Caco-2 (cell line): ENCODE measurements at regions not wholly inside any gene's neighbourhood (a gene's known extent, or its start where the extent isn't known, plus 50 kb on each side); places are given as distances from the start of the nearest gene placed in this dataset.

Experiments
- BruUV-seq: library from RNA; stranded (reverse); fragments of 400-500 nt; replicated peaks from 2 replicates; lab custom pipeline; 2021; lab: Mats Ljungman, UMichigan
- CTCF ChIA-PET: fragments of 300-600 bp; sonication (Branson Sonifier 250); formaldehyde crosslinking; loops from one replicate; lab custom pipeline; 2022; ENCODE audit warnings: antibody characterized with exemption; lab: Charles Lee
- POLR2A ChIA-PET: fragments of 300-600 bp; sonication (Branson Sonifier 250); formaldehyde crosslinking; loops from one replicate; lab custom pipeline; 2022; ENCODE audit warnings: antibody characterized with exemption; lab: Charles Lee
- DNase-seq, 2 experiments: peaks; one replicate each; pipeline versions ENCODE4 v3.0.0 to v3.0.0-alpha.2; 2020 to 2022
- H3K27me3 ChIP-seq: replicated peaks from 2 replicates; pipeline ENCODE4 v1.6.0; 2011; ENCODE audit warnings: low read length; ENCODE audit not compliant: control insufficient read depth, insufficient read depth
- H3K36me3 ChIP-seq: 2 replicates; pipeline ENCODE4 v1.5.1; 2011; ENCODE audit warnings: low read length; ENCODE audit not compliant: control insufficient read depth, insufficient read depth
- H3K4me1 ChIP-seq: fragments of 250-450 bp; sonication (Bioruptor Pico); 2 replicates; pipeline ENCODE4 v1.5.1; 2020; ENCODE audit warnings: mild to moderate bottlenecking
- H3K4me3 ChIP-seq: 2 replicates; pipeline ENCODE4 v1.5.1; 2011; ENCODE audit warnings: low read depth, mild to moderate bottlenecking, control low read depth, low read length
- H3K9me3 ChIP-seq: fragments of 250-450 bp; sonication (Bioruptor Pico); 2 replicates; pipeline ENCODE4 v1.5.1; 2020; ENCODE audit warnings: mild to moderate bottlenecking, moderate library complexity
- H3K27ac Mint-ChIP-seq: one replicate; pipeline ENCODE4 v1.8.0; 2022; ENCODE audit warnings: mixed read lengths; ENCODE audit not compliant: unreplicated experiment
- H3K27me3 Mint-ChIP-seq: one replicate; pipeline ENCODE4 v1.8.0; 2022; ENCODE audit warnings: mixed read lengths; ENCODE audit not compliant: insufficient read depth, unreplicated experiment
- H3K36me3 Mint-ChIP-seq: one replicate; pipeline ENCODE4 v1.8.0; 2022; ENCODE audit warnings: mild to moderate bottlenecking, mixed read lengths; ENCODE audit not compliant: insufficient read depth, unreplicated experiment
- H3K4me1 Mint-ChIP-seq: one replicate; pipeline ENCODE4 v1.8.0; 2022; ENCODE audit warnings: low read depth, mixed read lengths; ENCODE audit not compliant: unreplicated experiment
- H3K4me3 Mint-ChIP-seq: one replicate; pipeline ENCODE4 v1.8.0; 2022; ENCODE audit warnings: mild to moderate bottlenecking, moderate library complexity, mixed read lengths; ENCODE audit not compliant: unreplicated experiment
- H3K9me3 Mint-ChIP-seq: one replicate; pipeline ENCODE4 v1.8.0; 2022; ENCODE audit warnings: mixed read lengths; ENCODE audit not compliant: unreplicated experiment
- intact Hi-C: fragments of 100-400 bp; cut with micrococcal nuclease; formaldehyde crosslinking; loops from one replicate; pipeline ENCODE4 v1.10.0; 2022; ENCODE audit not compliant: unreplicated experiment
- TF ChIP-seq, protein P1 (sequence below), 2 experiments: fragments of 200-600 bp in 1 of 2; IDR thresholded peaks; 1 replicate in 1 of 2; 2 replicates in 1 of 2; pipeline versions ENCODE4 v1.5.1 to v1.8.0; 2011 to 2022; ENCODE audit warnings: antibody characterized with exemption in 1 of 2, control low read depth in 1 of 2, inconsistent platforms in 1 of 2, low read depth in 1 of 2, low read length in 1 of 2, mild to moderate bottlenecking in 1 of 2, moderate library complexity in 1 of 2; ENCODE audit not compliant: insufficient read depth in 1 of 2, severe bottlenecking in 1 of 2, unreplicated experiment in 1 of 2

GRCh38 chr7:47185170-47185569 lies 396.7 kb downstream of the TNS3 start:
- POLR2A ChIA-PET = no interaction called here
- Mint-ChIP-seq H3K27me3 (peaks cover 10% of the 10 kb centered on the region), H3K27ac (no peak overlapping the region), H3K4me3 (no peak overlapping the region), H3K4me1 (no peaks in the 10 kb centered on the region), H3K36me3 (no peaks in the 10 kb centered on the region), H3K9me3 (no peaks in the 10 kb centered on the region)
- Histone ChIP-seq H3K36me3 (no peaks in the 10 kb centered on the region), H3K27me3 (no peaks in the 10 kb centered on the region), H3K9me3 (no peaks in the 10 kb centered on the region), H3K4me3 (no peak overlapping the region), H3K4me1 (no peaks in the 10 kb centered on the region)
- TF ChIP-seq, protein P1, sequence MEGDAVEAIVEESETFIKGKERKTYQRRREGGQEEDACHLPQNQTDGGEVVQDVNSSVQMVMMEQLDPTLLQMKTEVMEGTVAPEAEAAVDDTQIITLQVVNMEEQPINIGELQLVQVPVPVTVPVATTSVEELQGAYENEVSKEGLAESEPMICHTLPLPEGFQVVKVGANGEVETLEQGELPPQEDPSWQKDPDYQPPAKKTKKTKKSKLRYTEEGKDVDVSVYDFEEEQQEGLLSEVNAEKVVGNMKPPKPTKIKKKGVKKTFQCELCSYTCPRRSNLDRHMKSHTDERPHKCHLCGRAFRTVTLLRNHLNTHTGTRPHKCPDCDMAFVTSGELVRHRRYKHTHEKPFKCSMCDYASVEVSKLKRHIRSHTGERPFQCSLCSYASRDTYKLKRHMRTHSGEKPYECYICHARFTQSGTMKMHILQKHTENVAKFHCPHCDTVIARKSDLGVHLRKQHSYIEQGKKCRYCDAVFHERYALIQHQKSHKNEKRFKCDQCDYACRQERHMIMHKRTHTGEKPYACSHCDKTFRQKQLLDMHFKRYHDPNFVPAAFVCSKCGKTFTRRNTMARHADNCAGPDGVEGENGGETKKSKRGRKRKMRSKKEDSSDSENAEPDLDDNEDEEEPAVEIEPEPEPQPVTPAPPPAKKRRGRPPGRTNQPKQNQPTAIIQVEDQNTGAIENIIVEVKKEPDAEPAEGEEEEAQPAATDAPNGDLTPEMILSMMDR (IDR thresholded peaks at IDR 0.05; ENCODE audit: insufficient read depth in 1 of 2, low read depth in 1 of 2, low read length in 1 of 2, severe bottlenecking in 1 of 2, unreplicated experiment in 1 of 2) = no peak
- intact Hi-C loops = loop anchor here (10.0 kb wide), 1 partner anchor 250 kb away; no protein-coding TSS in a partner anchor
- BruUV-seq = no TSS peak
- DNase-seq = no peak
- CTCF ChIA-PET = no interaction called here

- CTCF ChIA-PET = no interaction called here
Measured at GRCh38 chr7:47183862-47184590, 397.9 kb downstream of the TNS3 start.

GRCh38 chr7:47181746-47182361 lies 400.1 kb downstream of the TNS3 start:
- BruUV-seq = no TSS peak
- no peaks in the 10 kb centered on the region for H3K9me3 Mint-ChIP-seq
- no peaks in the 10 kb centered on the region for H3K4me1 ChIP-seq
- ChIA-PET CTCF (no interaction called here), POLR2A (no interaction called here)
- H3K4me1 Mint-ChIP-seq = no peaks in the 10 kb centered on the region
- H3K27me3 ChIP-seq = no peaks in the 10 kb centered on the region
- H3K4me3 Mint-ChIP-seq = no peak overlapping the region
- H3K36me3 ChIP-seq = no peaks in the 10 kb centered on the region
- DNase-seq = no peak
- no peaks in the 10 kb centered on the region for H3K36me3 Mint-ChIP-seq
- TF ChIP-seq, protein P1 (IDR thresholded peaks at IDR 0.05; ENCODE audit: insufficient read depth in 1 of 2, low read depth in 1 of 2, low read length in 1 of 2, severe bottlenecking in 1 of 2, unreplicated experiment in 1 of 2) = no peak
- H3K4me3 ChIP-seq = no peak overlapping the region
- H3K27me3 Mint-ChIP-seq = peaks cover 4% of the 10 kb centered on the region
- no peak overlapping the region for H3K27ac Mint-ChIP-seq
- H3K9me3 ChIP-seq = no peaks in the 10 kb centered on the region
- intact Hi-C loops = loop anchor here (2.0 to 10.0 kb wide), 4 partner anchors 70 to 1291 kb away; no protein-coding TSS in a partner anchor

More at GRCh38 chr7:47183862-47184590, 397.9 kb downstream of the TNS3 start:
- no peaks in the 10 kb centered on the region for H3K27me3 ChIP-seq
- BruUV-seq = no TSS peak
- Mint-ChIP-seq H3K36me3 (no peaks in the 10 kb centered on the region), H3K27ac (no peak overlapping the region), H3K4me1 (no peaks in the 10 kb centered on the region), H3K4me3 (no peak overlapping the region), H3K9me3 (no peaks in the 10 kb centered on the region), H3K27me3 (peaks cover 10% of the 10 kb centered on the region)
- no peak for DNase-seq
- no peak overlapping the region for H3K4me3 ChIP-seq
- POLR2A ChIA-PET = no interaction called here
- no peaks in the 10 kb centered on the region for H3K4me1 ChIP-seq
- TF ChIP-seq, protein P1 (IDR thresholded peaks at IDR 0.05; ENCODE audit: insufficient read depth in 1 of 2, low read depth in 1 of 2, low read length in 1 of 2, severe bottlenecking in 1 of 2, unreplicated experiment in 1 of 2) = no peak
- no peaks in the 10 kb centered on the region for H3K36me3 ChIP-seq
- intact Hi-C loops = loop anchor here (5.0 to 10.0 kb wide), 3 partner anchors 68 to 832 kb away; no protein-coding TSS in a partner anchor
- H3K9me3 ChIP-seq = no peaks in the 10 kb centered on the region
